ENCODE measurements at regions not wholly inside any gene's neighbourhood (a gene's known extent, or its start where the extent isn't known, plus 50 kb on each side); places are given as distances from the start of the nearest gene placed in this dataset.
"Not testable (repeated sequence)": the region's sequence is repeated elsewhere in the genome, so short reads cannot be mapped to it uniquely, and the experiment has no call there.

GRCh38 chr9:62799851-62800371 lies 1610.1 kb downstream of the SPATA31A7 start:
- TF ChIP-seq CTCF, POLR2A (IDR thresholded peaks at IDR 0.05): not testable (repeated sequence)
